ENCODE measurements at regions not wholly inside any gene's neighbourhood (a gene's known extent, or its start where the extent isn't known, plus 50 kb on each side); places are given as distances from the start of the nearest gene placed in this dataset.

- H3K27ac ChIP-seq (ENCODE audit: low read depth in 1 of 2, low read length in 2 of 2) = no peak overlapping the region
- no peak overlapping the region for H3K4me3 Mint-ChIP-seq
- H3K9ac ChIP-seq (ENCODE audit: insufficient read depth, low read length, poor library complexity, severe bottlenecking) = no peak overlapping the region
- intact Hi-C loops (cut with micrococcal nuclease) = no loop called here
- H3K79me2 ChIP-seq (ENCODE audit: insufficient read depth, low read length) = no peaks in the 10 kb centered on the region
- H4K20me1 ChIP-seq (ENCODE audit: insufficient read depth, low read length) = no peaks in the 10 kb centered on the region
- peaks cover 0 to 10% (median 2%) of the 10 kb centered on the region in 7 donors for H3K9me3 Mint-ChIP-seq
- DNase-seq = no peak
- no peaks in the 10 kb centered on the region for H3K4me1 Mint-ChIP-seq
- no peaks in the 10 kb centered on the region for H3K36me3 ChIP-seq (replicated peaks in 1 of 2; ENCODE audit: control insufficient read depth in 1 of 2, insufficient read depth in 2 of 2, low read length in 2 of 2)
- H3K27ac Mint-ChIP-seq = no peak overlapping the region
- H3K9me3 ChIP-seq (replicated peaks in 1 of 2; ENCODE audit: control insufficient read depth in 1 of 2, insufficient read depth in 1 of 2, low read length in 2 of 2) = peaks cover 0 to 3% of the 10 kb centered on the region in 2 donors
- no peak overlapping the region for H3K4me3 ChIP-seq (replicated peaks in 1 of 3; ENCODE audit: low read depth in 2 of 3, low read length in 3 of 3)
- H3K27me3 ChIP-seq (ENCODE audit: control insufficient read depth in 2 of 2, insufficient read depth in 2 of 2, low read length in 2 of 2) = no peaks in the 10 kb centered on the region
- H3K27me3 Mint-ChIP-seq (ENCODE audit: low read depth in 3 of 3) = peaks cover 2 to 8% (median 4%) of the 10 kb centered on the region in 3 donors
- no peaks in the 10 kb centered on the region for H3K4me1 ChIP-seq (ENCODE audit: control insufficient read depth in 1 of 2, insufficient read depth in 2 of 2, low read length in 2 of 2)
- no peak for TF ChIP-seq CTCF (IDR thresholded peaks at IDR 0.05)
- H2AFZ ChIP-seq (ENCODE audit: insufficient read depth, low read depth, low read length, poor library complexity, severe bottlenecking) = no peak overlapping the region
- no peaks in the 10 kb centered on the region for H3K36me3 Mint-ChIP-seq
- H3K4me2 ChIP-seq (replicated peaks; ENCODE audit: extremely low read depth, low read length, poor library complexity, severe bottlenecking) = no peak overlapping the region
Measured at GRCh38 chr6:71592643-71593042, 293.7 kb upstream of the RIMS1 start.

DNA sequence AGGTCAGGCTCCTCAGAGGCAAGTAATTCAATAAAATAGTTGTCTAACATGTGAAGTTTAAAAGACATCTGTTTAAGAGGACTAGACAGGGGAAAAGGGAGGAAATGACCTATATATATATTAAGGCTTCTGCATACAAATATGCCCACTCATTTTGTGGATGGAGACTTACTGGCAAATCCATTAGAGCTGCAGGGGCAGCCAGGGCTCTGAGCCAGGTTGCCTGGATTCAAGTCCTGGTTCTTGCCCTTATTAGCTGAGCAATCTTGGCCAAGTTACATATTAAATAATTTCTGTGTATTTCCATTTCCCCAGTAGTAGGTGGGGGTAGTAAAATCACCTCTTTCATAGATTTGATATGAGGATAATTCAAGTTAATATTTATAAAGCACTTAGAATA, 287.0 kb upstream of the RIMS1 start:
- Histone ChIP-seq H3K9me3 (replicated peaks in 1 of 2; ENCODE audit: control insufficient read depth in 1 of 2, insufficient read depth in 1 of 2, low read length in 2 of 2) (no peaks in the 10 kb centered on the region), H3K9ac (ENCODE audit: insufficient read depth, low read length, poor library complexity, severe bottlenecking) (no peak overlapping the region), H3K27ac (ENCODE audit: low read depth in 1 of 2, low read length in 2 of 2) (no peak overlapping the region), H3K4me1 (ENCODE audit: control insufficient read depth in 1 of 2, insufficient read depth in 2 of 2, low read length in 2 of 2) (no peaks in the 10 kb centered on the region), H3K79me2 (ENCODE audit: insufficient read depth, low read length) (no peaks in the 10 kb centered on the region), H2AFZ (ENCODE audit: insufficient read depth, low read depth, low read length, poor library complexity, severe bottlenecking) (no peak overlapping the region), H3K4me3 (replicated peaks in 1 of 3; ENCODE audit: low read depth in 2 of 3, low read length in 3 of 3) (no peak overlapping the region), H3K4me2 (replicated peaks; ENCODE audit: extremely low read depth, low read length, poor library complexity, severe bottlenecking) (no peak overlapping the region), H3K27me3 (ENCODE audit: control insufficient read depth in 2 of 2, insufficient read depth in 2 of 2, low read length in 2 of 2) (no peaks in the 10 kb centered on the region), H3K36me3 (replicated peaks in 1 of 2; ENCODE audit: control insufficient read depth in 1 of 2, insufficient read depth in 2 of 2, low read length in 2 of 2) (no peaks in the 10 kb centered on the region), H4K20me1 (ENCODE audit: insufficient read depth, low read length) (no peaks in the 10 kb centered on the region)
- Mint-ChIP-seq H3K4me3 (no peak overlapping the region), H3K4me1 (no peaks in the 10 kb centered on the region), H3K27me3 (ENCODE audit: low read depth in 3 of 3) (peaks cover 0 to 4% (median 2%) of the 10 kb centered on the region in 3 donors), H3K27ac (no peak overlapping the region), H3K36me3 (no peaks in the 10 kb centered on the region), H3K9me3 (peaks cover 0 to 4% (median 0%) of the 10 kb centered on the region in 7 donors)
- no peak for DNase-seq
- no peak for TF ChIP-seq CTCF (IDR thresholded peaks at IDR 0.05)
- intact Hi-C loops (cut with micrococcal nuclease) = no loop called here

Data from CD14-positive monocyte (primary cell).